ENCODE measurements at regions not wholly inside any gene's neighbourhood (a gene's known extent, or its start where the extent isn't known, plus 50 kb on each side); places are given as distances from the start of the nearest gene placed in this dataset.

DNA sequence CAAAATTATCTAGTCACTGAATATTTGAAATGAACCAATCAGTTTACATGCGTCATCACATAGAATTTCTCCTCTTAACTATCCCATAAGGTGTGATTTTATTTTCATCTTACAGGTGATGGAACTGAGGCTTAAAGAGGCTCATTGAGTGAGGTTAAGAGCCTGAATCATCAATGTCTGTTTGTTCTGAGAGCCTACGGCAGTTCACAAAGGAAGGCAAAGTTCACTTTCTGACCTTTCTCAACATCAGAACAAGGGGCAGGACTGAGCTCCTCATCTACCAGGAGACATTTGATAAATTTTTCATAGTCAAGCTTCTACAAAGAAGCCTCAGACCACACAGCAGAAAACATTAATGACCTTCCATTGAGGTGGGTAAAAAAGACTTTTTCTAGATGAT is 54.9 kb upstream of the OLIG3 start:
- no peaks in the 10 kb centered on the region for H3K9me3 ChIP-seq (ENCODE audit: control insufficient read depth, low read depth, low read length)
- peak overlapping the region in 1 of 3 experiments; percentile 39; a peak in 1 of 7 replicates for H3K27ac Mint-ChIP-seq
- no peak overlapping the region for H3K9ac ChIP-seq (ENCODE audit: extremely low read depth, insufficient read length, low read length)
- no peak overlapping the region for H4K5ac ChIP-seq (ENCODE audit: insufficient read length, low read depth, low read length)
- H3K4me2 ChIP-seq (ENCODE audit: insufficient read depth, insufficient read length, low read length), result no peak overlapping the region
- H3K4ac ChIP-seq (ENCODE audit: low read depth, low read length), result no peak overlapping the region
- H2BK15ac ChIP-seq (ENCODE audit: low read depth, low read length), result no peak overlapping the region
- peaks cover 9% of the 10 kb centered on the region; the same call in 1 of the 2 replicates for H3K4me1 ChIP-seq (ENCODE audit: insufficient read depth, low read length)
- no peak overlapping the region for H2BK5ac ChIP-seq (ENCODE audit: insufficient read length, low read length)
- no peak overlapping the region for H2BK120ac ChIP-seq (ENCODE audit: low read depth, low read length, poor library complexity, severe bottlenecking)
- no peaks in the 10 kb centered on the region for H3K23me2 ChIP-seq (ENCODE audit: insufficient read length, low read depth, low read length, poor library complexity, severe bottlenecking)
- no peak overlapping the region for H4K91ac ChIP-seq (ENCODE audit: insufficient read length, low read depth, low read length)
- no peak overlapping the region for H4K8ac ChIP-seq (replicated peaks; ENCODE audit: insufficient read length, low read depth, low read length)
- no peak overlapping the region for H2BK20ac ChIP-seq (ENCODE audit: low read depth, low read length, poor library complexity, severe bottlenecking)
- H3K23ac ChIP-seq (ENCODE audit: insufficient read length, low read depth, low read length), result no peak overlapping the region
- H3K36me3 Mint-ChIP-seq (ENCODE audit: insufficient read depth in 1 of 3, low read depth in 3 of 3), result no peaks in the 10 kb centered on the region
- H3K27ac ChIP-seq (ENCODE audit: insufficient read length, low read depth, low read length), result no peak overlapping the region
- H3K56ac ChIP-seq (ENCODE audit: insufficient read length, low read depth, low read length), result no peak overlapping the region
- H3K27me3 Mint-ChIP-seq (ENCODE audit: low read depth), result no peaks in the 10 kb centered on the region
- no peaks in the 10 kb centered on the region for H3K9me3 Mint-ChIP-seq
- no peaks in the 10 kb centered on the region for H3K79me2 ChIP-seq (ENCODE audit: insufficient read depth, low read length)
- H3K79me1 ChIP-seq (ENCODE audit: insufficient read depth, low read depth, low read length, poor library complexity, severe bottlenecking), result no peaks in the 10 kb centered on the region
- no peaks in the 10 kb centered on the region for H3K27me3 ChIP-seq (ENCODE audit: insufficient read depth, low read length)
- H2AK5ac ChIP-seq (ENCODE audit: insufficient read length, low read length), result no peak overlapping the region
- H3K18ac ChIP-seq (ENCODE audit: insufficient read length, low read depth, low read length), result no peak overlapping the region
- H3K4me3 Mint-ChIP-seq, result no peak overlapping the region
- no peak overlapping the region for H3K14ac ChIP-seq (ENCODE audit: insufficient read depth, low read length)
- WGBS (ENCODE audit: extremely low coverage, insufficient read length, low lambda C conversion rate), result no CpG with 5 or more reads among the region's 2 CpGs
- H2BK12ac ChIP-seq (ENCODE audit: insufficient read length, low read depth, low read length), result no peak overlapping the region
- H4K20me1 ChIP-seq (ENCODE audit: control insufficient read depth, insufficient read depth, insufficient read length), result no peaks in the 10 kb centered on the region
- DNase-seq, result no peak
- no peak for TF ChIP-seq CTCF (conservative IDR thresholded peaks at IDR 0.05)
- H3T11ph ChIP-seq (ENCODE audit: low read length), result no peak overlapping the region
- no peak overlapping the region for H2AFZ ChIP-seq (ENCODE audit: low read length)
- peaks cover 47 to 49% of the 10 kb centered on the region in 2 experiments for H3K4me1 Mint-ChIP-seq

Data from H9 (cell line).